ENCODE measurements at regions not wholly inside any gene's neighbourhood (a gene's known extent, or its start where the extent isn't known, plus 50 kb on each side); places are given as distances from the start of the nearest gene placed in this dataset.

GRCh38 chr2:42890791-42891355, 98.5 kb upstream of the HAAO start:
- DNase-seq, result no peak

- peak; percentile 36 for DNase-seq
These were observed 96.2 kb upstream of the HAAO start for GRCh38 chr2:42888321-42889245.

GRCh38 chr2:42886921-42887320, 94.5 kb upstream of the HAAO start:
- no peak for DNase-seq

- no peak for DNase-seq
These were observed 90.4 kb upstream of the HAAO start for GRCh38 chr2:42882756-42883155.

GRCh38 chr2:42881732-42882131, 89.3 kb upstream of the HAAO start:
- DNase-seq, result no peak

- no peak for DNase-seq
These were observed 88.6 kb upstream of the HAAO start for GRCh38 chr2:42880738-42881690.

- no peak for DNase-seq
These were observed 87.7 kb upstream of the HAAO start for GRCh38 chr2:42879913-42880737.

- no peak for DNase-seq
These were observed 86.8 kb upstream of the HAAO start for GRCh38 chr2:42879121-42879705.

- DNase-seq, result no peak
These were observed 86.2 kb upstream of the HAAO start for GRCh38 chr2:42878581-42878980.

GRCh38 chr2:42877936-42878335, 85.6 kb upstream of the HAAO start:
- no peak for DNase-seq

GRCh38 chr2:42877511-42877910, 85.1 kb upstream of the HAAO start:
- DNase-seq, result no peak

- DNase-seq, result no peak
These were observed 84.0 kb upstream of the HAAO start for GRCh38 chr2:42876326-42876751.

GRCh38 chr2:42875880-42876279, 83.5 kb upstream of the HAAO start:
- no peak for DNase-seq

GRCh38 chr2:42874949-42875801, 82.8 kb upstream of the HAAO start:
- no peak for DNase-seq

- peak; percentile 51 for DNase-seq
These were observed 80.3 kb upstream of the HAAO start for GRCh38 chr2:42872721-42873120.

- DNase-seq, result no peak
These were observed 79.0 kb upstream of the HAAO start for GRCh38 chr2:42871372-42871771.

GRCh38 chr2:42868874-42869273, 76.5 kb upstream of the HAAO start:
- no peak for DNase-seq

GRCh38 chr2:42868096-42868495, 75.7 kb upstream of the HAAO start:
- DNase-seq, result no peak

- no peak for DNase-seq
These were observed 75.0 kb upstream of the HAAO start for GRCh38 chr2:42867093-42868065.

All from fibroblast of skin of abdomen (primary cell).